IMR-90 (cell line): ENCODE measurements at regions not wholly inside any gene's neighbourhood (a gene's known extent, or its start where the extent isn't known, plus 50 kb on each side); places are given as distances from the start of the nearest gene placed in this dataset.

ENCODE experiments used
- ATAC-seq: fragments of 200-7000 bp; cut with Tn5 transposase; 2 replicates; pipeline ENCODE4 v1.9.1; 2020; ENCODE audit warnings: low read depth, mild to moderate bottlenecking, moderate library complexity
- BruUV-seq: library from RNA; stranded (reverse); fragments of 400-500 nt; replicated peaks from 2 replicates; lab custom pipeline; 2021; lab: Mats Ljungman, UMichigan
- CTCF ChIA-PET: fragments of 300-600 bp; formaldehyde crosslinking; extraction: SDS; loops from one replicate; lab custom pipeline; 2021; ENCODE audit warnings: antibody characterized with exemption; lab: Yijun Ruan, JAX
- POLR2A ChIA-PET: fragments of 300-600 bp; sonication (Branson Sonifier 250); formaldehyde crosslinking; loops from one replicate; lab custom pipeline; 2022; ENCODE audit warnings: antibody characterized with exemption; ENCODE audit not compliant: unreplicated experiment; lab: Charles Lee
- DNase-seq: peaks from one replicate; pipeline ENCODE4 v3.0.0; 2013
- H2AFZ ChIP-seq: replicated peaks from 2 replicates; pipeline ENCODE3; 2013; ENCODE audit warnings: low read length, mild to moderate bottlenecking; ENCODE audit not compliant: poor library complexity
- H2AK5ac ChIP-seq: 2 replicates; pipeline ENCODE4 v1.6.1; 2013; ENCODE audit warnings: low read depth, low read length, inconsistent platforms
- H2AK9ac ChIP-seq: replicated peaks from 2 replicates; pipeline ENCODE3; 2013; ENCODE audit warnings: mild to moderate bottlenecking, low read depth, low read length, moderate library complexity; ENCODE audit not compliant: poor library complexity
- H2BK120ac ChIP-seq: 2 replicates; pipeline ENCODE4 v1.6.1; 2013; ENCODE audit warnings: low read depth, low read length, inconsistent platforms
- H2BK15ac ChIP-seq: 3 replicates; pipeline ENCODE4 v1.6.1; 2013; ENCODE audit warnings: low read depth, low read length, inconsistent platforms
- H2BK20ac ChIP-seq: 2 replicates; pipeline ENCODE4 v1.6.1; 2013; ENCODE audit warnings: low read depth, mild to moderate bottlenecking, inconsistent platforms, low read length, moderate library complexity
- H2BK5ac ChIP-seq: 2 replicates; pipeline ENCODE4 v1.6.1; 2013; ENCODE audit warnings: mild to moderate bottlenecking, low read depth, low read length, inconsistent platforms; ENCODE audit not compliant: poor library complexity, severe bottlenecking
- H3K14ac ChIP-seq: replicated peaks from 2 replicates; pipeline ENCODE4 v1.6.1; 2013; ENCODE audit warnings: low read depth, low read length, inconsistent platforms
- H3K18ac ChIP-seq: 2 replicates; pipeline ENCODE4 v1.6.1; 2013; ENCODE audit warnings: low read depth, low read length, control low read depth
- H3K23ac ChIP-seq: 2 replicates; pipeline ENCODE4 v1.6.1; 2013; ENCODE audit warnings: low read depth, low read length, inconsistent platforms
- H3K27ac ChIP-seq: 2 replicates; pipeline ENCODE4 v1.5.1; 2013; ENCODE audit warnings: mild to moderate bottlenecking, control low read depth, low read length; ENCODE audit not compliant: insufficient read depth
- H3K27me3 ChIP-seq: 2 replicates; pipeline ENCODE4 v1.6.1; 2013; ENCODE audit warnings: low read length; ENCODE audit not compliant: control insufficient read depth, insufficient read depth
- H3K36me3 ChIP-seq: 2 replicates; pipeline ENCODE4 v1.6.1; 2013; ENCODE audit warnings: low read length, mixed read lengths; ENCODE audit not compliant: control insufficient read depth, insufficient read depth
- H3K4ac ChIP-seq: 2 replicates; pipeline ENCODE4 v1.6.1; 2013; ENCODE audit warnings: low read depth, low read length, inconsistent platforms
- H3K4me1 ChIP-seq: 2 replicates; pipeline ENCODE4 v1.6.1; 2013; ENCODE audit warnings: low read length, mixed read lengths; ENCODE audit not compliant: control insufficient read depth, insufficient read depth
- H3K4me2 ChIP-seq: 2 replicates; pipeline ENCODE4 v1.6.1; 2013; ENCODE audit warnings: low read depth, mild to moderate bottlenecking, control low read depth, low read length, moderate library complexity
- H3K4me3 ChIP-seq: 2 replicates; pipeline ENCODE4 v1.5.1; 2013; ENCODE audit warnings: low read depth, mild to moderate bottlenecking, control low read depth, low read length, moderate library complexity; ENCODE audit not compliant: insufficient read depth
- H3K56ac ChIP-seq: 2 replicates; pipeline ENCODE4 v1.6.1; 2013; ENCODE audit warnings: low read length, inconsistent platforms; ENCODE audit not compliant: insufficient read depth; ENCODE audit errors: extremely low read depth
- H3K79me1 ChIP-seq, 2 experiments: 2 replicates each; pipeline ENCODE4 v1.6.1; 2013; ENCODE audit warnings: low read length in 2 of 2, inconsistent platforms in 1 of 2, low read depth in 1 of 2
- H3K9ac ChIP-seq: 2 replicates; pipeline ENCODE4 v1.6.1; 2013; ENCODE audit warnings: low read depth, low read length, control low read depth
- H3K9me1 ChIP-seq: 2 replicates; pipeline ENCODE4 v1.6.1; 2013; ENCODE audit warnings: low read length, inconsistent platforms; ENCODE audit not compliant: insufficient read depth
- H3K9me3 ChIP-seq: 2 replicates; pipeline ENCODE4 v1.6.1; 2013; ENCODE audit warnings: low read length; ENCODE audit not compliant: control insufficient read depth, insufficient read depth
- H4K20me1 ChIP-seq: 2 replicates; pipeline ENCODE4 v1.6.1; 2013; ENCODE audit warnings: low read length, inconsistent platforms; ENCODE audit not compliant: insufficient read depth
- H4K5ac ChIP-seq: 2 replicates; pipeline ENCODE4 v1.6.1; 2013; ENCODE audit warnings: mild to moderate bottlenecking, low read depth, low read length, control low read depth
- H4K8ac ChIP-seq, 2 experiments: 2 replicates each; pipeline ENCODE4 v1.6.1; 2013; ENCODE audit warnings: low read depth in 2 of 2, low read length in 2 of 2, control low read depth in 1 of 2, inconsistent platforms in 1 of 2
- H4K91ac ChIP-seq: 2 replicates; pipeline ENCODE4 v1.6.1; 2013; ENCODE audit warnings: low read depth, low read length, inconsistent platforms; ENCODE audit not compliant: insufficient read depth
- BHLHE40 ChIP-seq: fragments of 150-350 bp; IDR thresholded peaks from 2 replicates; pipeline ENCODE4 v1.6.1; 2016; ENCODE audit warnings: mild to moderate bottlenecking, low read depth, low read length
- MAZ ChIP-seq: IDR thresholded peaks from 2 replicates; pipeline ENCODE4 v1.6.1; 2012; ENCODE audit warnings: low read depth, mild to moderate bottlenecking, low read length, improper control_type of control experiment, moderate library complexity, borderline replicate concordance
- RFX5 ChIP-seq: IDR thresholded peaks from 2 replicates; pipeline ENCODE4 v1.8.0; 2012; ENCODE audit warnings: low read depth, mild to moderate bottlenecking, low read length, moderate library complexity
- SMC3 ChIP-seq: fragments of 150-350 bp; IDR thresholded peaks from 2 replicates; pipeline ENCODE4 v1.6.1; 2016; ENCODE audit warnings: low read depth, mild to moderate bottlenecking, antibody characterized with exemption, low read length, moderate library complexity
- WGBS, 2 experiments: methylation state at CpG; one replicate each; pipeline versions ENCODE4 v1.1.5 to v1.1.7; 2013; ENCODE audit warnings: missing lambda C conversion rate in 2 of 2; ENCODE audit not compliant: insufficient read length in 1 of 2; ENCODE audit errors: extremely low coverage in 2 of 2; 5-methylcytosine and 5-hydroxymethylcytosine counted together
- dilution Hi-C: fragments of 300-500 bp; cut with HindIII; formaldehyde crosslinking; loops from one replicate; pipeline ENCODE4 v1.14.3; 2018; ENCODE audit warnings: low sequenced_read_pairs; ENCODE audit not compliant: unreplicated experiment
- in situ Hi-C: fragments of 300-500 bp; cut with MboI; formaldehyde crosslinking; loops from 3 replicates; pipeline ENCODE4 v1.14.3; 2019; ENCODE audit warnings: low sequenced_read_pairs, inconsistent platforms, mixed read lengths
- intact Hi-C: fragments of 100-400 bp; cut with micrococcal nuclease; formaldehyde crosslinking; loops from 2 replicates; pipeline ENCODE4 v1.10.0; 2022
- TF ChIP-seq, protein P1 (sequence below): conservative IDR thresholded peaks from 2 replicates; pipeline ENCODE4 v1.5.1; 2012; ENCODE audit warnings: mild to moderate bottlenecking, low read depth, low read length, improper control_type of control experiment

DNA sequence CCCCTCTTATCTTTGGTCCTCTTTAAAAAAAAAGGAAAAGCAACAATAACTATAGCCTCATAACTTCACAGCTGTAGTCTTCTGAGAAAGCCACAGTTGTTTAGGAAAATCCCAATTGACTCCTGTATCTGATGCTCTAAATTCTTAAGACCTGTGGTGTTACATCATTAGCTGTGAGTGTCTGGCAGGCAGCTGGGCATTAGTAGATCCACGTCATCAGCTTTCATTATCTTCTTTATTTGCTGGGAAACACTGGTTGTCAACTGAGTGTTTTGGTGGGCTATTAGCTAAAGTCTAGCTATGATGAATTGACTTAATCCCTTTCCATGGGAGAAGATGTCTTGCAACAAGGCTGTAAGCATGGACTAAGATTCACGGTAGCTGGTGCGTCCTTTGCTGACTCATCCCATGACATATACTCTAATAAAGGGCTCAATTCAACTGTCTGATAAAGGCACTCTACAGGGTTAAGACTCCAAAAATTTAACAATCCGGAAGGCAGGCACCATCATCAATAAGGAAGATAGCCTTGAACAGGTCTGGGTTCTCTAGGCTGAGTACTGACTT is 517.2 kb downstream of the PLCL1 start:
- H2BK5ac ChIP-seq: no peak overlapping the region
- H3K4ac ChIP-seq: no peak overlapping the region
- H3K27ac ChIP-seq: no peak overlapping the region
- H4K91ac ChIP-seq: no peak overlapping the region
- ATAC-seq: no peak
- H4K20me1 ChIP-seq: no peaks in the 10 kb centered on the region
- intact Hi-C loops (no loop called here), dilution Hi-C loops (no loop called here), in situ Hi-C loops (loop anchor here (25.0 kb wide), 1 partner anchor 1416 kb away; no protein-coding TSS in a partner anchor)
- H3K18ac ChIP-seq: no peak overlapping the region
- H2BK15ac ChIP-seq: no peak overlapping the region
- TF ChIP-seq MAZ: no peak
- TF ChIP-seq BHLHE40: no peak
- no peak for TF ChIP-seq RFX5
- no peak for TF ChIP-seq SMC3
- TF ChIP-seq, protein P1, sequence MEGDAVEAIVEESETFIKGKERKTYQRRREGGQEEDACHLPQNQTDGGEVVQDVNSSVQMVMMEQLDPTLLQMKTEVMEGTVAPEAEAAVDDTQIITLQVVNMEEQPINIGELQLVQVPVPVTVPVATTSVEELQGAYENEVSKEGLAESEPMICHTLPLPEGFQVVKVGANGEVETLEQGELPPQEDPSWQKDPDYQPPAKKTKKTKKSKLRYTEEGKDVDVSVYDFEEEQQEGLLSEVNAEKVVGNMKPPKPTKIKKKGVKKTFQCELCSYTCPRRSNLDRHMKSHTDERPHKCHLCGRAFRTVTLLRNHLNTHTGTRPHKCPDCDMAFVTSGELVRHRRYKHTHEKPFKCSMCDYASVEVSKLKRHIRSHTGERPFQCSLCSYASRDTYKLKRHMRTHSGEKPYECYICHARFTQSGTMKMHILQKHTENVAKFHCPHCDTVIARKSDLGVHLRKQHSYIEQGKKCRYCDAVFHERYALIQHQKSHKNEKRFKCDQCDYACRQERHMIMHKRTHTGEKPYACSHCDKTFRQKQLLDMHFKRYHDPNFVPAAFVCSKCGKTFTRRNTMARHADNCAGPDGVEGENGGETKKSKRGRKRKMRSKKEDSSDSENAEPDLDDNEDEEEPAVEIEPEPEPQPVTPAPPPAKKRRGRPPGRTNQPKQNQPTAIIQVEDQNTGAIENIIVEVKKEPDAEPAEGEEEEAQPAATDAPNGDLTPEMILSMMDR: no peak
- H4K8ac ChIP-seq: no peak overlapping the region
- no peak overlapping the region for H3K4me3 ChIP-seq
- H2BK120ac ChIP-seq: no peak overlapping the region
- no peak overlapping the region for H2AK5ac ChIP-seq
- no peak overlapping the region for H3K23ac ChIP-seq
- no peak overlapping the region for H2AFZ ChIP-seq
- BruUV-seq: no TSS peak
- H3K79me1 ChIP-seq: no peaks in the 10 kb centered on the region
- H3K9me3 ChIP-seq: no peaks in the 10 kb centered on the region
- H3K4me1 ChIP-seq: no peaks in the 10 kb centered on the region
- H3K4me2 ChIP-seq: no peak overlapping the region
- no peak overlapping the region for H2AK9ac ChIP-seq
- ChIA-PET POLR2A (interaction anchor here (0.6 kb wide), 1 partner anchor 1139 kb away, joined by 9 read pairs; no protein-coding TSS in a partner anchor), CTCF (interaction anchor here (0.6 kb wide), 1 partner anchor 677 kb away, joined by 3 read pairs; no protein-coding TSS in a partner anchor)
- H3K27me3 ChIP-seq: no peaks in the 10 kb centered on the region
- no peaks in the 10 kb centered on the region for H3K9me1 ChIP-seq
- H3K36me3 ChIP-seq: no peaks in the 10 kb centered on the region
- no peak overlapping the region for H4K5ac ChIP-seq
- DNase-seq: no peak
- no peak overlapping the region for H2BK20ac ChIP-seq
- no peak overlapping the region for H3K9ac ChIP-seq
- H3K14ac ChIP-seq: no peak overlapping the region
- H3K56ac ChIP-seq: no peak overlapping the region
- no CpG with 5 or more reads among the region's 4 CpGs for WGBS, 2 experiments
